IMR-90 (cell line): ENCODE measurements at regions not wholly inside any gene's neighbourhood (a gene's known extent, or its start where the extent isn't known, plus 50 kb on each side); places are given as distances from the start of the nearest gene placed in this dataset.

Source experiments
- ATAC-seq: fragments of 200-7000 bp; cut with Tn5 transposase; 2 replicates; pipeline ENCODE4 v1.9.1; 2020; ENCODE audit warnings: low read depth, mild to moderate bottlenecking, moderate library complexity
- BruUV-seq: library from RNA; stranded (reverse); fragments of 400-500 nt; replicated peaks from 2 replicates; lab custom pipeline; 2021; lab: Mats Ljungman, UMichigan
- CTCF ChIA-PET: fragments of 300-600 bp; formaldehyde crosslinking; extraction: SDS; loops from one replicate; lab custom pipeline; 2021; ENCODE audit warnings: antibody characterized with exemption; lab: Yijun Ruan, JAX
- POLR2A ChIA-PET: fragments of 300-600 bp; sonication (Branson Sonifier 250); formaldehyde crosslinking; loops from one replicate; lab custom pipeline; 2022; ENCODE audit warnings: antibody characterized with exemption; ENCODE audit not compliant: unreplicated experiment; lab: Charles Lee
- DNase-seq: peaks from one replicate; pipeline ENCODE4 v3.0.0; 2013
- H2AFZ ChIP-seq: replicated peaks from 2 replicates; pipeline ENCODE3; 2013; ENCODE audit warnings: low read length, mild to moderate bottlenecking; ENCODE audit not compliant: poor library complexity
- H2AK5ac ChIP-seq: 2 replicates; pipeline ENCODE4 v1.6.1; 2013; ENCODE audit warnings: low read depth, low read length, inconsistent platforms
- H2AK9ac ChIP-seq: replicated peaks from 2 replicates; pipeline ENCODE3; 2013; ENCODE audit warnings: mild to moderate bottlenecking, low read depth, low read length, moderate library complexity; ENCODE audit not compliant: poor library complexity
- H2BK120ac ChIP-seq: 2 replicates; pipeline ENCODE4 v1.6.1; 2013; ENCODE audit warnings: low read depth, low read length, inconsistent platforms
- H2BK15ac ChIP-seq: 3 replicates; pipeline ENCODE4 v1.6.1; 2013; ENCODE audit warnings: low read depth, low read length, inconsistent platforms
- H2BK20ac ChIP-seq: 2 replicates; pipeline ENCODE4 v1.6.1; 2013; ENCODE audit warnings: low read depth, mild to moderate bottlenecking, inconsistent platforms, low read length, moderate library complexity
- H2BK5ac ChIP-seq: 2 replicates; pipeline ENCODE4 v1.6.1; 2013; ENCODE audit warnings: mild to moderate bottlenecking, low read depth, low read length, inconsistent platforms; ENCODE audit not compliant: poor library complexity, severe bottlenecking
- H3K14ac ChIP-seq: replicated peaks from 2 replicates; pipeline ENCODE4 v1.6.1; 2013; ENCODE audit warnings: low read depth, low read length, inconsistent platforms
- H3K18ac ChIP-seq: 2 replicates; pipeline ENCODE4 v1.6.1; 2013; ENCODE audit warnings: low read depth, low read length, control low read depth
- H3K23ac ChIP-seq: 2 replicates; pipeline ENCODE4 v1.6.1; 2013; ENCODE audit warnings: low read depth, low read length, inconsistent platforms
- H3K27ac ChIP-seq: 2 replicates; pipeline ENCODE4 v1.5.1; 2013; ENCODE audit warnings: mild to moderate bottlenecking, control low read depth, low read length; ENCODE audit not compliant: insufficient read depth
- H3K27me3 ChIP-seq: 2 replicates; pipeline ENCODE4 v1.6.1; 2013; ENCODE audit warnings: low read length; ENCODE audit not compliant: control insufficient read depth, insufficient read depth
- H3K36me3 ChIP-seq: 2 replicates; pipeline ENCODE4 v1.6.1; 2013; ENCODE audit warnings: low read length, mixed read lengths; ENCODE audit not compliant: control insufficient read depth, insufficient read depth
- H3K4ac ChIP-seq: 2 replicates; pipeline ENCODE4 v1.6.1; 2013; ENCODE audit warnings: low read depth, low read length, inconsistent platforms
- H3K4me1 ChIP-seq: 2 replicates; pipeline ENCODE4 v1.6.1; 2013; ENCODE audit warnings: low read length, mixed read lengths; ENCODE audit not compliant: control insufficient read depth, insufficient read depth
- H3K4me2 ChIP-seq: 2 replicates; pipeline ENCODE4 v1.6.1; 2013; ENCODE audit warnings: low read depth, mild to moderate bottlenecking, control low read depth, low read length, moderate library complexity
- H3K4me3 ChIP-seq: 2 replicates; pipeline ENCODE4 v1.5.1; 2013; ENCODE audit warnings: low read depth, mild to moderate bottlenecking, control low read depth, low read length, moderate library complexity; ENCODE audit not compliant: insufficient read depth
- H3K56ac ChIP-seq: 2 replicates; pipeline ENCODE4 v1.6.1; 2013; ENCODE audit warnings: low read length, inconsistent platforms; ENCODE audit not compliant: insufficient read depth; ENCODE audit errors: extremely low read depth
- H3K79me1 ChIP-seq, 2 experiments: 2 replicates each; pipeline ENCODE4 v1.6.1; 2013; ENCODE audit warnings: low read length in 2 of 2, inconsistent platforms in 1 of 2, low read depth in 1 of 2
- H3K9ac ChIP-seq: 2 replicates; pipeline ENCODE4 v1.6.1; 2013; ENCODE audit warnings: low read depth, low read length, control low read depth
- H3K9me1 ChIP-seq: 2 replicates; pipeline ENCODE4 v1.6.1; 2013; ENCODE audit warnings: low read length, inconsistent platforms; ENCODE audit not compliant: insufficient read depth
- H3K9me3 ChIP-seq: 2 replicates; pipeline ENCODE4 v1.6.1; 2013; ENCODE audit warnings: low read length; ENCODE audit not compliant: control insufficient read depth, insufficient read depth
- H4K20me1 ChIP-seq: 2 replicates; pipeline ENCODE4 v1.6.1; 2013; ENCODE audit warnings: low read length, inconsistent platforms; ENCODE audit not compliant: insufficient read depth
- H4K5ac ChIP-seq: 2 replicates; pipeline ENCODE4 v1.6.1; 2013; ENCODE audit warnings: mild to moderate bottlenecking, low read depth, low read length, control low read depth
- H4K8ac ChIP-seq, 2 experiments: 2 replicates each; pipeline ENCODE4 v1.6.1; 2013; ENCODE audit warnings: low read depth in 2 of 2, low read length in 2 of 2, control low read depth in 1 of 2, inconsistent platforms in 1 of 2
- H4K91ac ChIP-seq: 2 replicates; pipeline ENCODE4 v1.6.1; 2013; ENCODE audit warnings: low read depth, low read length, inconsistent platforms; ENCODE audit not compliant: insufficient read depth
- CEBPB ChIP-seq: IDR thresholded peaks from 2 replicates; pipeline ENCODE4 v1.6.1; 2012; ENCODE audit warnings: low read depth, low read length, improper control_type of control experiment
- FOS ChIP-seq: fragments of 150-350 bp; IDR thresholded peaks from 2 replicates; pipeline ENCODE4 v1.6.1; 2016; ENCODE audit warnings: low read depth, low read length
- RAD21 ChIP-seq: IDR thresholded peaks from 2 replicates; pipeline ENCODE4 v1.6.1; 2012; ENCODE audit warnings: low read length, improper control_type of control experiment
- RCOR1 ChIP-seq: IDR thresholded peaks from 2 replicates; pipeline ENCODE4 v1.6.1; 2012; ENCODE audit warnings: mild to moderate bottlenecking, low read length, improper control_type of control experiment; ENCODE audit not compliant: insufficient replicate concordance
- WGBS, 2 experiments: methylation state at CpG; one replicate each; pipeline versions ENCODE4 v1.1.5 to v1.1.7; 2013; ENCODE audit warnings: missing lambda C conversion rate in 2 of 2; ENCODE audit not compliant: insufficient read length in 1 of 2; ENCODE audit errors: extremely low coverage in 2 of 2; 5-methylcytosine and 5-hydroxymethylcytosine counted together
- dilution Hi-C: fragments of 300-500 bp; cut with HindIII; formaldehyde crosslinking; loops from one replicate; pipeline ENCODE4 v1.14.3; 2018; ENCODE audit warnings: low sequenced_read_pairs; ENCODE audit not compliant: unreplicated experiment
- in situ Hi-C: fragments of 300-500 bp; cut with MboI; formaldehyde crosslinking; loops from 3 replicates; pipeline ENCODE4 v1.14.3; 2019; ENCODE audit warnings: low sequenced_read_pairs, inconsistent platforms, mixed read lengths
- intact Hi-C: fragments of 100-400 bp; cut with micrococcal nuclease; formaldehyde crosslinking; loops from 2 replicates; pipeline ENCODE4 v1.10.0; 2022
- TF ChIP-seq, protein P1 (sequence below): fragments of 150-350 bp; IDR thresholded peaks from 2 replicates; pipeline ENCODE4 v1.6.1; 2016; ENCODE audit warnings: low read depth, mild to moderate bottlenecking, low read length, moderate library complexity, borderline replicate concordance

DNA sequence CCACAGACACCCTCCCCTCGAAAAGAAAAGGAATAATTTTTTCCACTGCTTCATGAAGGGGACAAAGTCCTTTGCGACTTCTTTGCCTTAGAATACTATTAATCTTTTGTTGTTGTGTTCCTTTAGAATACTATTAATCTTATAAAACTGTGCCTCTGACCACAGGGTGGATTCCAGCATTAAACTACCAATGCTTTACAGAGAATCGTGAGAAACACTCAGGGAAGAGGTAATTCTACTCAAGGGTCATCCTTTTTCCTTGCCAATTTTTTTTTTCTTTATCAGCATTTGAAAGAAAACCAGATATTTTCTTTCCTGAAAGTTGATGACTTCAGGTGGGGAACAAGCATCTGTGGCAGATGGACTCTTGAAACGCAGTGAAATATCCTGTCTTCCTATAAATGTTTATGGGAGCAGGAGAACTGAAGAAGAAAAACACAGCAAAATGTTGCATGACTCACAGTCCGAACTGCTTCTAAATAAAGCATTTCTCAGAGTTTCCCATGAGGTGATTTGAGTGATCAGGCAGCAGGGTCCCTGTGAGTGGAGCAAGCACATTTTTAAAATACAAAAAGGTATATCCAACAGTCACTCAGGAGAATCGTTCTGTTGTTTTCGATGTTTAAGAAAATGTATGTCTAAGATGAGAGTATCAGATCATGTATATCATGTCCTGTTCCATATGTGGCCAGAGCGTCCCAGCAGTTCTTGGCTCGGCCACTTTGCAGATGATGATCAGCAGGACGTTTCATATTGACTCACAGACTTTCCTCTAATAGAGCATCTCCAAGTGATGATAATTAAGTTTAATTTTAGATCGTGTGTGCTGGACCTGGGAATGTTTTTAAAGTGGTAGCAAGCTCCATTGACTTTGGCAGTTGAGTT, 154.2 kb upstream of the RUNX1 start:
- Histone ChIP-seq H3K9ac (peak overlapping the region; percentile 5; the same call in 1 of the 2 replicates), H4K91ac (peak overlapping the region; percentile 68), H3K4me1 (peaks cover 34% of the 10 kb centered on the region), H2AFZ (no peak overlapping the region), H3K79me1 (peaks cover 0 to 22% of the 10 kb centered on the region in 2 experiments; a peak in 2 of 4 replicates), H3K36me3 (no peaks in the 10 kb centered on the region), H3K4ac (peak overlapping the region; percentile 85), H4K5ac (peak overlapping the region; percentile 94), H2BK5ac (peak overlapping the region; percentile 92), H3K14ac (peak overlapping the region; percentile 89), H4K20me1 (no peaks in the 10 kb centered on the region), H3K18ac (peak overlapping the region; percentile 94), H3K27ac (peak overlapping the region; percentile 85), H2BK20ac (peak overlapping the region; percentile 97), H3K9me1 (peaks cover 17% of the 10 kb centered on the region), H3K56ac (peak overlapping the region; percentile 61; the same call in 1 of the 2 replicates), H2BK120ac (peak overlapping the region; percentile 91), H3K23ac (peak overlapping the region; percentile 61), H2AK5ac (peak overlapping the region; percentile 87), H4K8ac (peak overlapping the region; percentile 34 to 90), H2BK15ac (peak overlapping the region; percentile 81; the same call in 2 of the 3 replicates), H2AK9ac (no peak overlapping the region), H3K4me3 (no peak overlapping the region), H3K4me2 (peak overlapping the region; percentile 54; the same call in 1 of the 2 replicates), H3K27me3 (no peaks in the 10 kb centered on the region), H3K9me3 (no peaks in the 10 kb centered on the region)
- CTCF ChIA-PET: interaction anchor here (0.6 to 0.9 kb wide), 2 partner anchors 154 to 294 kb away, joined by 3 to 4 read pairs; partner anchors contain the start of gene RUNX1
- no CpG with 5 or more reads among the region's 11 CpGs for whole genome bisulfite sequencing, 2 experiments
- in situ Hi-C loops (no loop called here), intact Hi-C loops (loop anchor here (1.0 to 10.0 kb wide), 4 partner anchors 116 to 641 kb away; no protein-coding TSS in a partner anchor), dilution Hi-C loops (no loop called here)
- peak; percentile 65; the same call in 1 of the 2 replicates for TF ChIP-seq FOS
- TF ChIP-seq, protein P1, sequence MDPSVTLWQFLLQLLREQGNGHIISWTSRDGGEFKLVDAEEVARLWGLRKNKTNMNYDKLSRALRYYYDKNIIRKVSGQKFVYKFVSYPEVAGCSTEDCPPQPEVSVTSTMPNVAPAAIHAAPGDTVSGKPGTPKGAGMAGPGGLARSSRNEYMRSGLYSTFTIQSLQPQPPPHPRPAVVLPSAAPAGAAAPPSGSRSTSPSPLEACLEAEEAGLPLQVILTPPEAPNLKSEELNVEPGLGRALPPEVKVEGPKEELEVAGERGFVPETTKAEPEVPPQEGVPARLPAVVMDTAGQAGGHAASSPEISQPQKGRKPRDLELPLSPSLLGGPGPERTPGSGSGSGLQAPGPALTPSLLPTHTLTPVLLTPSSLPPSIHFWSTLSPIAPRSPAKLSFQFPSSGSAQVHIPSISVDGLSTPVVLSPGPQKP: no peak
- 0 out of 2 replicates have a peak, but pooled peaks have one; percentile 3 for TF ChIP-seq RAD21
- TF ChIP-seq CEBPB: 0 out of 2 replicates have a peak, but pooled peaks have one; percentile 10
- TF ChIP-seq RCOR1: no peak
- POLR2A ChIA-PET: no interaction called here
- ATAC-seq: peak; percentile 40
- peak; percentile 93 for DNase-seq
- BruUV-seq: no TSS peak
